GM19455 (cell line): ENCODE measurements at regions not wholly inside any gene's neighbourhood (a gene's known extent, or its start where the extent isn't known, plus 50 kb on each side); places are given as distances from the start of the nearest gene placed in this dataset.

Experiments
- ATAC-seq: cut with Tn5 transposase; IDR thresholded peaks from one replicate; pipeline ENCODE4 v1.9.1; 2021; ENCODE audit not compliant: unreplicated experiment

- no peak for ATAC-seq
Observed at GRCh38 chr2:8306530-8307351, 375.1 kb upstream of the ID2 start.

- no peak for ATAC-seq
Observed at GRCh38 chr2:8307606-8308180, 374.2 kb upstream of the ID2 start.

GRCh38 chr2:8309131-8309530 is 372.7 kb upstream of the ID2 start:
- no peak for ATAC-seq

GRCh38 chr2:8310557-8311455 is 371.1 kb upstream of the ID2 start:
- ATAC-seq: no peak

- no peak for ATAC-seq
Observed at GRCh38 chr2:8312221-8312620, 369.6 kb upstream of the ID2 start.

GRCh38 chr2:8312861-8313830 is 368.7 kb upstream of the ID2 start:
- ATAC-seq: peak; percentile 73

GRCh38 chr2:8314063-8314462 is 367.8 kb upstream of the ID2 start:
- no peak for ATAC-seq

- no peak for ATAC-seq
Observed at GRCh38 chr2:8315531-8316165, 366.2 kb upstream of the ID2 start.

- ATAC-seq: no peak
Observed at GRCh38 chr2:8316356-8316755, 365.5 kb upstream of the ID2 start.

GRCh38 chr2:8317418-8317817 is 364.4 kb upstream of the ID2 start:
- ATAC-seq: no peak

- ATAC-seq: no peak
Observed at GRCh38 chr2:8319219-8319618, 362.6 kb upstream of the ID2 start.

GRCh38 chr2:8320311-8321066 is 361.4 kb upstream of the ID2 start:
- no peak for ATAC-seq

GRCh38 chr2:8322634-8323033 is 359.2 kb upstream of the ID2 start:
- ATAC-seq: no peak

- ATAC-seq: no peak
Observed at GRCh38 chr2:8324164-8324856, 357.5 kb upstream of the ID2 start.

GRCh38 chr2:8324901-8325300 is 357.0 kb upstream of the ID2 start:
- ATAC-seq: no peak

GRCh38 chr2:8327371-8328100 is 354.3 kb upstream of the ID2 start:
- ATAC-seq: no peak

- ATAC-seq: no peak
Observed at GRCh38 chr2:8328217-8328616, 353.6 kb upstream of the ID2 start.
